ENCODE measurements at regions not wholly inside any gene's neighbourhood (a gene's known extent, or its start where the extent isn't known, plus 50 kb on each side); places are given as distances from the start of the nearest gene placed in this dataset.

GRCh38 chr4:54152846-54153600 is 53.1 kb downstream of the GSX2 start:
- Mint-ChIP-seq H3K36me3 (ENCODE audit: low read depth) (no peaks in the 10 kb centered on the region), H3K4me3 (no peak overlapping the region), H3K27me3 (no peaks in the 10 kb centered on the region), H3K4me1 (no peaks in the 10 kb centered on the region), H3K27ac (no peak overlapping the region), H3K9me3 (no peaks in the 10 kb centered on the region)
- ChIA-PET POLR2A (no interaction called here), CTCF (no interaction called here)
- DNase-seq: no peak

DNA sequence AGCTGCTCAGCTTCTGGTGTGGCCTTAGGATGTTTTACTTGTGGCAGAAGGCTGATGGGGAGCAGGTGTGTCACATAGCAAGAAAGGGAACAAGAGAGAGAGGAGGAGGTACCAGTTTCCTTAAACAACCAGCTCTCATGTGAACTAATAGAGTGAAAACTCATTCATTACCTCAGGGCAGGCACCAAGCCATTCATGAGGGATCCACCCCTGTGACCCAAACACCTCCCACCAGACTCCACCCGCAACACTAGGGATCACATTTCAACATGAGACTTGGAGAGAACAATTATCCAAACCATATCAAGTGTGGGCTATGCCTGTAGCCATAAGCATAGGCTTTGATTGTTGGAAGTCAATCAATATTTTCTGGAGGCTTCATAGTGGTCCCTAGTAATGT is 56.0 kb downstream of the GSX2 start:
- no peaks in the 10 kb centered on the region for H3K4me1 Mint-ChIP-seq
- H3K4me3 Mint-ChIP-seq: no peak overlapping the region
- POLR2A ChIA-PET: no interaction called here
- no peak overlapping the region for H3K27ac Mint-ChIP-seq
- peaks cover 4% of the 10 kb centered on the region for H3K9me3 Mint-ChIP-seq
- DNase-seq: no peak
- no peaks in the 10 kb centered on the region for H3K36me3 Mint-ChIP-seq (ENCODE audit: low read depth)
- H3K27me3 Mint-ChIP-seq: peaks cover 2% of the 10 kb centered on the region
- CTCF ChIA-PET: no interaction called here

- DNase-seq: no peak
- CTCF ChIA-PET: no interaction called here
- H3K4me1 Mint-ChIP-seq: no peaks in the 10 kb centered on the region
- peaks cover 4% of the 10 kb centered on the region for H3K9me3 Mint-ChIP-seq
- no peak overlapping the region for H3K4me3 Mint-ChIP-seq
- H3K36me3 Mint-ChIP-seq (ENCODE audit: low read depth): no peaks in the 10 kb centered on the region
- no peak overlapping the region for H3K27ac Mint-ChIP-seq
- POLR2A ChIA-PET: no interaction called here
- peaks cover 2% of the 10 kb centered on the region for H3K27me3 Mint-ChIP-seq
These were observed 57.6 kb downstream of the GSX2 start for GRCh38 chr4:54157606-54158005.

DNA sequence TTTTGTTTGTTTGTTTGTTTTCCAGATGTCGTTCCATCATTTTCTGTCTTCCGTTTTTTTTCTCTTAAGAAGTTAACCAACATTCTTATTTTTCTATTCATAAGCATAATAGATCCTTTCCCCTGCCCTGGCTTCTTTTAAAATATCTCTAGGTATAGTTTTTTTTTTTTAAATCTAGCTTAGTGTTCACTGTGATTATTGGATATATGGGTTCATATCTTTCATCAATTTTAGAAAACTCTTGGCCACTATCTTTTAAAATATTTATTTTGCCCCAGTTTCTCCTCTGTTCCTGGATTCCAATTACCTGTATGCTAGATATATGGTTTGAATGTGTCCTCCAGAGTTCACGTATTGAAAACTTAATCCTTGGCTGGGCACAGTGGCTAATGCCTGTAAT is 59.6 kb downstream of the GSX2 start:
- peaks cover 8% of the 10 kb centered on the region for H3K27me3 Mint-ChIP-seq
- no peak for DNase-seq
- H3K4me1 Mint-ChIP-seq: no peaks in the 10 kb centered on the region
- no peak overlapping the region for H3K27ac Mint-ChIP-seq
- CTCF ChIA-PET: no interaction called here
- H3K9me3 Mint-ChIP-seq: peaks cover 4% of the 10 kb centered on the region
- no peaks in the 10 kb centered on the region for H3K36me3 Mint-ChIP-seq (ENCODE audit: low read depth)
- POLR2A ChIA-PET: no interaction called here
- no peak overlapping the region for H3K4me3 Mint-ChIP-seq

GRCh38 chr4:54165011-54165410 is 64.1 kb upstream of the PDGFRA start:
- no peak for DNase-seq
- Mint-ChIP-seq H3K9me3 (no peaks in the 10 kb centered on the region), H3K4me3 (no peak overlapping the region), H3K36me3 (ENCODE audit: low read depth) (no peaks in the 10 kb centered on the region), H3K27ac (no peak overlapping the region), H3K4me1 (no peaks in the 10 kb centered on the region), H3K27me3 (peaks cover 10% of the 10 kb centered on the region)
- ChIA-PET CTCF (interaction anchor here (1.5 kb wide), 1 partner anchor 11 kb away, joined by 3 read pairs; no protein-coding TSS in a partner anchor), POLR2A (no interaction called here)

GRCh38 chr4:54165438-54165837 is 63.7 kb upstream of the PDGFRA start:
- CTCF ChIA-PET: no interaction called here
- H3K27ac Mint-ChIP-seq: no peak overlapping the region
- H3K4me1 Mint-ChIP-seq: no peaks in the 10 kb centered on the region
- H3K9me3 Mint-ChIP-seq: no peaks in the 10 kb centered on the region
- DNase-seq: no peak
- POLR2A ChIA-PET: no interaction called here
- H3K36me3 Mint-ChIP-seq (ENCODE audit: low read depth): no peaks in the 10 kb centered on the region
- peaks cover 10% of the 10 kb centered on the region for H3K27me3 Mint-ChIP-seq
- no peak overlapping the region for H3K4me3 Mint-ChIP-seq

DNA sequence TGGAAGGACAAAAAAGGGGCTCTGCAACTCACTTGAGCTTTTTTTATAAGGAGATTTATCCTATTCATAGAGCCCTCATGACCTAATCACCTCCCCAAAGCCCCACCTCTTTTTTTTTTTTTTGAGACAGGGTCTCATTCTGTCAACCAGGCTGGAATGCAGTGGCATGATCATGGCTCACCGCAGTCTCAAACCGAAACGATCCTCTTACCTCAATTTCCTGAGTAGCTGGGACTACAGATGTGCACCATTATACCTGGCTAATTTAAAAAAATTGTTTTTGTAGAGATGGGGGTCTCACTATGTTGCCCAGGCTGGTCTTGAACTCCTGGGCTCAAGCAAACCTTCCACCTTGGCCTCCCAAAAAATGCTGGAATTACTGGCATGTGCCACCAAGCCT is 61.6 kb upstream of the PDGFRA start:
- peaks cover 10% of the 10 kb centered on the region for H3K27me3 Mint-ChIP-seq
- POLR2A ChIA-PET: no interaction called here
- CTCF ChIA-PET: no interaction called here
- H3K36me3 Mint-ChIP-seq (ENCODE audit: low read depth): no peaks in the 10 kb centered on the region
- no peaks in the 10 kb centered on the region for H3K4me1 Mint-ChIP-seq
- no peak overlapping the region for H3K4me3 Mint-ChIP-seq
- no peak for DNase-seq
- no peak overlapping the region for H3K27ac Mint-ChIP-seq
- H3K9me3 Mint-ChIP-seq: no peaks in the 10 kb centered on the region

GRCh38 chr4:54169176-54169575 is 59.9 kb upstream of the PDGFRA start:
- Mint-ChIP-seq H3K27me3 (peaks cover 5% of the 10 kb centered on the region), H3K9me3 (no peaks in the 10 kb centered on the region), H3K36me3 (ENCODE audit: low read depth) (no peaks in the 10 kb centered on the region), H3K4me3 (no peak overlapping the region), H3K27ac (no peak overlapping the region), H3K4me1 (no peaks in the 10 kb centered on the region)
- CTCF ChIA-PET: no interaction called here
- no peak for DNase-seq
- POLR2A ChIA-PET: no interaction called here

DNA sequence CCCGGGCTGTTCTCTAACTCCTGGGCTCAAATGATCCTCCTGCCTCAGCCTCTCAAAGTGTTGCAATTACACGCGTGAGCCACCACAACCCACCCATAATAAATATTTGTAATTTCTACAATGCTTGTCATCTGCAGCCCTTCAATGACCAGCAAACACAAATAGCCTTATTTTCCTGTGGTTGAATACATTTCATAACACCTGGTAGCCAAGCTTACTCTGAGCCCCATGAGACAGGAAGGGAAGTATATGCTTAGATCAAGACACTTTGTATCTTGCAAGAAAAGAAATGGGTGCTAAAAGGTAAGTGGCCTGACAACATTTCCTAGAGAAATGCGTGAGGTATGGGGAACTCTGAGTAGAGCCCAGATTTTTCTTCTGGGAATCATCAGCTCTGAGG is 56.9 kb upstream of the PDGFRA start:
- ChIA-PET POLR2A (no interaction called here), CTCF (no interaction called here)
- no peak for DNase-seq
- H3K36me3 Mint-ChIP-seq (ENCODE audit: low read depth): no peaks in the 10 kb centered on the region
- no peaks in the 10 kb centered on the region for H3K9me3 Mint-ChIP-seq
- H3K4me3 Mint-ChIP-seq: no peak overlapping the region
- no peak overlapping the region for H3K27ac Mint-ChIP-seq
- H3K4me1 Mint-ChIP-seq: no peaks in the 10 kb centered on the region
- H3K27me3 Mint-ChIP-seq: peaks cover 5% of the 10 kb centered on the region

DNA sequence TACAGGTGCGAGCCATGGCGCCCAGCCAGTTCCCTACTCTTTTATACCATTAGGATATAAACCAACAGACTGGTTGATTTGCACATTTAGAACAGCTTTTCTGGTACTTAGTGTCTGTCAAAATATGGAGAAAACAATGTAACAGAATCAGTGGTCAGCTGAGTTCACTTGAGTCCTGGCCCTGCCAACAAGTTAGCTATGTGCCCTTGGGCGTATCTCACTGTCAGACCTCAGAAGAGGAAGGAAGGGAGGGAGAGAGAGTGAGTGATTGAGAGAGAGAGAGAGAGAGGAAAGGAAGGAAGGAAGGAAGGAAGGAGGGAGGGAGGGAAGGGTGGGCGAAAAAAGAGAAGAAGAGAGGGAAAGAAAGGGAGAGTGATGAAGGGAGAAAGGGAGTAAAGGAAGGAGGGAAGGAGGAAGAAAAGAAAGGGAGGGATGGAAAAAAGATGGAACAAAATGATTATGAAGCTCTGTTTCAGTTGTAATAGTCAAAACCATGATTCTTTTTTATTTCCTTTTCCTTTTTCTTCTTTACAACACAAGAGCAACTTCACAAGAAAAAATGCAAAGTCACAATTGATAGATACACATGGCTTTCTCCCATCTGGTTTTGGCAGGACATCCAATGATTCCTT is 55.7 kb upstream of the PDGFRA start:
- CTCF ChIA-PET: no interaction called here
- DNase-seq: no peak

GRCh38 chr4:54176202-54176601 is 52.9 kb upstream of the PDGFRA start:
- peaks cover 2% of the 10 kb centered on the region for H3K27me3 Mint-ChIP-seq
- no peak overlapping the region for H3K4me3 Mint-ChIP-seq
- no peaks in the 10 kb centered on the region for H3K4me1 Mint-ChIP-seq
- no peaks in the 10 kb centered on the region for H3K36me3 Mint-ChIP-seq (ENCODE audit: low read depth)
- H3K9me3 Mint-ChIP-seq: no peaks in the 10 kb centered on the region
- ChIA-PET CTCF (interaction anchor here (1.2 kb wide), 1 partner anchor 12 kb away, joined by 3 read pairs; no protein-coding TSS in a partner anchor), POLR2A (no interaction called here)
- H3K27ac Mint-ChIP-seq: no peak overlapping the region
- no peak for DNase-seq

More for the DNA sequence above, 55.7 kb upstream of the PDGFRA start:
- no peaks in the 10 kb centered on the region for H3K36me3 Mint-ChIP-seq (ENCODE audit: low read depth)
- H3K4me1 Mint-ChIP-seq: no peaks in the 10 kb centered on the region
- POLR2A ChIA-PET: no interaction called here
- H3K27ac Mint-ChIP-seq: no peak overlapping the region
- H3K4me3 Mint-ChIP-seq: no peak overlapping the region
- H3K27me3 Mint-ChIP-seq: peaks cover 2% of the 10 kb centered on the region
- no peaks in the 10 kb centered on the region for H3K9me3 Mint-ChIP-seq

All from activated CD4-positive, alpha-beta memory T cell treated with anti-CD3 and anti-CD28 coated beads, Interleukin-2, amount 10 ng/mL, durations not matched to agents 7 days and 5 days (primary cell).